ENCODE measurements at regions not wholly inside any gene's neighbourhood (a gene's known extent, or its start where the extent isn't known, plus 50 kb on each side); places are given as distances from the start of the nearest gene placed in this dataset.

DNA sequence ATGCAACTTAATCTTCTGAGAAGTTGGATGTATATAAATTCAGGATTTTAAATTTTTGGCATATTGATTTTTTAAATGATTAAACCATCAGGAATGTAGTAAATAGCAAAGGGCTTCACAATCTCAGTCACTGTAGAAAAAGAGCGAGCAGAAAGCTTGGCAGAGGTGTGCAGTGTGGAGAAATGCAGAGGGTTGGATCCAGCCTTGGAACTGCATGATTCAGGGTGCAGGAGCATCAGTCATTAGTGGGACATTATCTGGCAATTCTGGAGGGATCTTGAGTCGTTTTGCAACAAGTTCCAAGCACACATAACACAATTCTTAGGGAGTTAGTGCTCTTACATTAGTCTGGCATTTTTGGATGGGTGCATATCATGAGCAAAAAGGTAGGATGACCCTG is 267.9 kb downstream of the PLA2G4A start:
- no peak for TF ChIP-seq CTCF (IDR thresholded peaks at IDR 0.05)
- TF ChIP-seq POLR2A (IDR thresholded peaks at IDR 0.05): no peak

All from body of pancreas (tissue), 4 donors.